GM18907 (cell line): ENCODE measurements at regions not wholly inside any gene's neighbourhood (a gene's known extent, or its start where the extent isn't known, plus 50 kb on each side); places are given as distances from the start of the nearest gene placed in this dataset.

Experiments
- ATAC-seq: cut with Tn5 transposase; IDR thresholded peaks from one replicate; pipeline ENCODE4 v1.9.1; 2021; ENCODE audit warnings: mild to moderate bottlenecking, moderate library complexity; ENCODE audit not compliant: unreplicated experiment

GRCh38 chr7:46015107-46015868, 94.2 kb upstream of the IGFBP3 start:
- ATAC-seq, result no peak

- ATAC-seq, result no peak
These were observed 90.4 kb upstream of the IGFBP3 start for GRCh38 chr7:46011501-46011900.

- no peak for ATAC-seq
These were observed 90.0 kb upstream of the IGFBP3 start for GRCh38 chr7:46011059-46011458.

- no peak for ATAC-seq
These were observed 88.1 kb upstream of the IGFBP3 start for GRCh38 chr7:46009211-46009610.

- ATAC-seq, result no peak
These were observed 87.0 kb upstream of the IGFBP3 start for GRCh38 chr7:46007990-46008643.

- no peak for ATAC-seq
These were observed 86.1 kb upstream of the IGFBP3 start for GRCh38 chr7:46007194-46007593.

- ATAC-seq, result no peak
These were observed 85.7 kb upstream of the IGFBP3 start for GRCh38 chr7:46006723-46007122.

GRCh38 chr7:46006212-46006611, 85.1 kb upstream of the IGFBP3 start:
- ATAC-seq, result no peak

GRCh38 chr7:46004965-46005364, 83.9 kb upstream of the IGFBP3 start:
- ATAC-seq, result no peak

- ATAC-seq, result no peak
These were observed 83.1 kb upstream of the IGFBP3 start for GRCh38 chr7:46003896-46004875.

GRCh38 chr7:46003161-46003560, 82.1 kb upstream of the IGFBP3 start:
- no peak for ATAC-seq

- no peak for ATAC-seq
These were observed 79.4 kb upstream of the IGFBP3 start for GRCh38 chr7:46000513-46000912.

GRCh38 chr7:45999541-45999940, 78.5 kb upstream of the IGFBP3 start:
- no peak for ATAC-seq

GRCh38 chr7:45998506-45998905, 77.4 kb upstream of the IGFBP3 start:
- no peak for ATAC-seq

- ATAC-seq, result no peak
These were observed 72.5 kb upstream of the IGFBP3 start for GRCh38 chr7:45993621-45994020.

GRCh38 chr7:45992826-45993225, 71.8 kb upstream of the IGFBP3 start:
- ATAC-seq, result no peak

- no peak for ATAC-seq
These were observed 69.2 kb upstream of the IGFBP3 start for GRCh38 chr7:45990276-45990675.

- ATAC-seq, result no peak
These were observed 67.5 kb upstream of the IGFBP3 start for GRCh38 chr7:45988405-45989057.

GRCh38 chr7:45987521-45988290, 66.6 kb upstream of the IGFBP3 start:
- ATAC-seq, result no peak
